Astrocyte (in vitro differentiated cells and primary cell): ENCODE measurements at regions not wholly inside any gene's neighbourhood (a gene's known extent, or its start where the extent isn't known, plus 50 kb on each side); places are given as distances from the start of the nearest gene placed in this dataset.

Source experiments
- DNase-seq: peaks from one replicate; pipeline ENCODE4 v3.0.0-alpha.2; 2010; ENCODE audit warnings: low read depth
- FAIRE-seq: peaks from 2 replicates; lab custom pipeline; 2011; peaks lifted over from hg19 to GRCh38; lab: Jason Lieb, UNC
- H2AFZ ChIP-seq: 2 replicates; pipeline ENCODE4 v1.6.0; 2012; ENCODE audit warnings: low read depth, low read length, inconsistent platforms
- H3K27ac ChIP-seq: 2 replicates; pipeline ENCODE4 v1.5.1; 2011; ENCODE audit warnings: low read depth, low read length, inconsistent platforms
- H3K27me3 ChIP-seq: 2 replicates; pipeline ENCODE4 v1.6.0; 2011; ENCODE audit warnings: low read length, inconsistent platforms; ENCODE audit not compliant: insufficient read depth
- H3K36me3 ChIP-seq: 2 replicates; pipeline ENCODE4 v1.5.1; 2011; ENCODE audit warnings: low read length, inconsistent platforms; ENCODE audit not compliant: insufficient read depth
- H3K4me1 ChIP-seq: 2 replicates; pipeline ENCODE4 v1.5.1; 2011; ENCODE audit warnings: low read length, inconsistent platforms; ENCODE audit not compliant: insufficient read depth
- H3K4me2 ChIP-seq: 2 replicates; pipeline ENCODE4 v1.6.0; 2012; ENCODE audit warnings: low read length, inconsistent platforms
- H3K4me3 ChIP-seq: 2 replicates; pipeline ENCODE4 v1.5.1; 2011; ENCODE audit warnings: low read depth, mild to moderate bottlenecking, low read length, inconsistent platforms; ENCODE audit not compliant: insufficient read depth
- H3K79me2 ChIP-seq: 2 replicates; pipeline ENCODE4 v1.6.0; 2012; ENCODE audit warnings: mild to moderate bottlenecking, low read length, inconsistent platforms; ENCODE audit not compliant: insufficient read depth
- H3K9ac ChIP-seq: 2 replicates; pipeline ENCODE4 v1.6.0; 2012; ENCODE audit warnings: mild to moderate bottlenecking, low read length, inconsistent platforms
- H3K9me3 ChIP-seq: 2 replicates; pipeline ENCODE4 v1.5.1; 2012; ENCODE audit warnings: low read depth, mild to moderate bottlenecking, low read length, inconsistent platforms; ENCODE audit not compliant: insufficient read depth
- H4K20me1 ChIP-seq: 2 replicates; pipeline ENCODE4 v1.6.0; 2012; ENCODE audit warnings: low read length, inconsistent platforms; ENCODE audit not compliant: insufficient read depth
- H3K27ac Mint-ChIP-seq: one replicate; pipeline ENCODE4 v1.8.0; 2021; ENCODE audit warnings: mild to moderate bottlenecking, mixed read lengths; ENCODE audit not compliant: unreplicated experiment
- H3K27me3 Mint-ChIP-seq: one replicate; pipeline ENCODE4 v1.8.0; 2021; ENCODE audit warnings: low read depth, mixed read lengths; ENCODE audit not compliant: unreplicated experiment
- H3K36me3 Mint-ChIP-seq: one replicate; pipeline ENCODE4 v1.8.0; 2021; ENCODE audit warnings: low read depth, mixed read lengths; ENCODE audit not compliant: unreplicated experiment
- H3K4me1 Mint-ChIP-seq: one replicate; pipeline ENCODE4 v1.8.0; 2021; ENCODE audit warnings: low read depth, mixed read lengths; ENCODE audit not compliant: unreplicated experiment
- H3K4me3 Mint-ChIP-seq: one replicate; pipeline ENCODE4 v1.8.0; 2021; ENCODE audit warnings: mild to moderate bottlenecking, moderate library complexity, mixed read lengths; ENCODE audit not compliant: unreplicated experiment
- H3K9me3 Mint-ChIP-seq: one replicate; pipeline ENCODE4 v1.8.0; 2021; ENCODE audit warnings: mild to moderate bottlenecking, mixed read lengths; ENCODE audit not compliant: unreplicated experiment
- EZH2 ChIP-seq: IDR thresholded peaks from 2 replicates; pipeline ENCODE4 v1.6.1; 2012; ENCODE audit warnings: mild to moderate bottlenecking, low read length, inconsistent platforms; ENCODE audit not compliant: insufficient read depth
- TF ChIP-seq, protein P1 (sequence below): IDR thresholded peaks from 2 replicates; pipeline ENCODE4 v1.5.1; 2011; ENCODE audit warnings: low read depth, mild to moderate bottlenecking, inconsistent platforms, low read length, moderate library complexity; ENCODE audit not compliant: insufficient read depth

- no peak for DNase-seq
- H3K9ac ChIP-seq: no peak overlapping the region
- no peaks in the 10 kb centered on the region for H3K27me3 ChIP-seq
- H3K4me3 ChIP-seq: no peak overlapping the region
- no peaks in the 10 kb centered on the region for H3K36me3 ChIP-seq
- Mint-ChIP-seq H3K27me3 (peaks cover 3% of the 10 kb centered on the region), H3K4me1 (peaks cover 29% of the 10 kb centered on the region), H3K4me3 (no peak overlapping the region), H3K36me3 (no peaks in the 10 kb centered on the region), H3K27ac (no peak overlapping the region), H3K9me3 (peaks cover 2% of the 10 kb centered on the region)
- no peak overlapping the region for H2AFZ ChIP-seq
- TF ChIP-seq, protein P1, sequence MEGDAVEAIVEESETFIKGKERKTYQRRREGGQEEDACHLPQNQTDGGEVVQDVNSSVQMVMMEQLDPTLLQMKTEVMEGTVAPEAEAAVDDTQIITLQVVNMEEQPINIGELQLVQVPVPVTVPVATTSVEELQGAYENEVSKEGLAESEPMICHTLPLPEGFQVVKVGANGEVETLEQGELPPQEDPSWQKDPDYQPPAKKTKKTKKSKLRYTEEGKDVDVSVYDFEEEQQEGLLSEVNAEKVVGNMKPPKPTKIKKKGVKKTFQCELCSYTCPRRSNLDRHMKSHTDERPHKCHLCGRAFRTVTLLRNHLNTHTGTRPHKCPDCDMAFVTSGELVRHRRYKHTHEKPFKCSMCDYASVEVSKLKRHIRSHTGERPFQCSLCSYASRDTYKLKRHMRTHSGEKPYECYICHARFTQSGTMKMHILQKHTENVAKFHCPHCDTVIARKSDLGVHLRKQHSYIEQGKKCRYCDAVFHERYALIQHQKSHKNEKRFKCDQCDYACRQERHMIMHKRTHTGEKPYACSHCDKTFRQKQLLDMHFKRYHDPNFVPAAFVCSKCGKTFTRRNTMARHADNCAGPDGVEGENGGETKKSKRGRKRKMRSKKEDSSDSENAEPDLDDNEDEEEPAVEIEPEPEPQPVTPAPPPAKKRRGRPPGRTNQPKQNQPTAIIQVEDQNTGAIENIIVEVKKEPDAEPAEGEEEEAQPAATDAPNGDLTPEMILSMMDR: no peak
- no peak for TF ChIP-seq EZH2
- FAIRE-seq: no peak
- H3K79me2 ChIP-seq: no peaks in the 10 kb centered on the region
- H3K9me3 ChIP-seq: peaks cover 4% of the 10 kb centered on the region
- H3K4me2 ChIP-seq: no peak overlapping the region
- peaks cover 12% of the 10 kb centered on the region for H3K4me1 ChIP-seq
- no peaks in the 10 kb centered on the region for H4K20me1 ChIP-seq
- H3K27ac ChIP-seq: no peak overlapping the region
These were observed 113.1 kb upstream of the TNC start for GRCh38 chr9:115230924-115231515.

- H3K9me3 Mint-ChIP-seq: peaks cover 2% of the 10 kb centered on the region
- no peak overlapping the region for H2AFZ ChIP-seq
- no peak overlapping the region for H3K4me2 ChIP-seq
- no peak overlapping the region for H3K27ac ChIP-seq
- peaks cover 4% of the 10 kb centered on the region for H3K9me3 ChIP-seq
- H3K79me2 ChIP-seq: no peaks in the 10 kb centered on the region
- H3K4me1 Mint-ChIP-seq: peaks cover 29% of the 10 kb centered on the region
- no peaks in the 10 kb centered on the region for H4K20me1 ChIP-seq
- H3K4me3 ChIP-seq: no peak overlapping the region
- H3K4me3 Mint-ChIP-seq: no peak overlapping the region
- no peaks in the 10 kb centered on the region for H3K36me3 Mint-ChIP-seq
- H3K4me1 ChIP-seq: peaks cover 12% of the 10 kb centered on the region
- FAIRE-seq (no peak), DNase-seq (no peak)
- no peak overlapping the region for H3K9ac ChIP-seq
- H3K36me3 ChIP-seq: no peaks in the 10 kb centered on the region
- no peak overlapping the region for H3K27ac Mint-ChIP-seq
- peaks cover 3% of the 10 kb centered on the region for H3K27me3 Mint-ChIP-seq
- no peak for TF ChIP-seq EZH2
- TF ChIP-seq, protein P1: no peak
- no peaks in the 10 kb centered on the region for H3K27me3 ChIP-seq
These were observed 114.3 kb upstream of the TNC start for GRCh38 chr9:115232181-115232774.

DNA sequence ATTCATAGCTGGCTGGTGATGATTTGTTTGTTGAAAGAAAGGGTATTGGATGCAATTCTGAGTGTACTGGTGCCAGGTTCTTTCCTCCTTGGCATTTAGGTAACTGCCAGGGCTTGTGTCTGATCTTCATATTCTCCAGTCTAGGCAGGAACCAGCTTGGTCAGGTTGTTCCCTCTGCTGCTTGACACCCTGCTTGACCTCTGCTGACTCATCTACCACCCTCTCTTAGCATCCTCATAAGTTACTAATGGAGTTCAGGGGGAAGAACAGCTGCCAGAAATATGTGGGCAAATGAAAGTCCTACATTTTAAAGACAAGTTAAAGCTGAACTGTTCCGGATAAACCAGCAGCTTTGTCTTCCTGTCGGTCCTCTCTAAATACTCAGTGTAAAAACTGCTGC lies 116.1 kb upstream of the TNC start:
- peaks cover 4% of the 10 kb centered on the region for H3K9me3 Mint-ChIP-seq
- DNase-seq (peak; percentile 95), FAIRE-seq (peak; percentile 29)
- peaks cover 5% of the 10 kb centered on the region for H3K27me3 Mint-ChIP-seq
- H4K20me1 ChIP-seq: no peaks in the 10 kb centered on the region
- H3K4me3 Mint-ChIP-seq: no peak overlapping the region
- no peaks in the 10 kb centered on the region for H3K36me3 ChIP-seq
- TF ChIP-seq EZH2: no peak
- TF ChIP-seq, protein P1: no peak
- no peak overlapping the region for H3K27ac ChIP-seq
- H3K4me1 Mint-ChIP-seq: peaks cover 29% of the 10 kb centered on the region
- H3K9ac ChIP-seq: no peak overlapping the region
- no peaks in the 10 kb centered on the region for H3K27me3 ChIP-seq
- peaks cover 4% of the 10 kb centered on the region for H3K9me3 ChIP-seq
- H3K36me3 Mint-ChIP-seq: no peaks in the 10 kb centered on the region
- H3K4me3 ChIP-seq: no peak overlapping the region
- H3K4me1 ChIP-seq: peaks cover 12% of the 10 kb centered on the region
- peak overlapping the region; percentile 82 for H3K27ac Mint-ChIP-seq
- peak overlapping the region; percentile 29 for H3K4me2 ChIP-seq
- no peaks in the 10 kb centered on the region for H3K79me2 ChIP-seq
- H2AFZ ChIP-seq: no peak overlapping the region
